ENCODE measurements at regions not wholly inside any gene's neighbourhood (a gene's known extent, or its start where the extent isn't known, plus 50 kb on each side); places are given as distances from the start of the nearest gene placed in this dataset.
"Not testable (repeated sequence)": the region's sequence is repeated elsewhere in the genome, so short reads cannot be mapped to it uniquely, and the experiment has no call there.

- FAIRE-seq, result no peak
These were observed 879.5 kb downstream of the SORCS1 start for GRCh38 chr10:106284802-106285587.

- FAIRE-seq, result no peak
These were observed 883.5 kb downstream of the SORCS1 start for GRCh38 chr10:106280896-106281460.

GRCh38 chr10:106278383-106278782 lies 886.1 kb downstream of the SORCS1 start:
- FAIRE-seq, result no peak

- FAIRE-seq, result no peak
These were observed 893.3 kb downstream of the SORCS1 start for GRCh38 chr10:106271237-106271636.

- FAIRE-seq, result no peak
These were observed 896.5 kb downstream of the SORCS1 start for GRCh38 chr10:106268000-106268399.

GRCh38 chr10:106267591-106267990 lies 896.9 kb downstream of the SORCS1 start:
- no peak for FAIRE-seq

- not testable (repeated sequence) for FAIRE-seq
These were observed 907.1 kb downstream of the SORCS1 start for GRCh38 chr10:106257432-106257831.

- FAIRE-seq, result no peak
These were observed 909.3 kb downstream of the SORCS1 start for GRCh38 chr10:106255111-106255678.

- no peak for FAIRE-seq
These were observed 910.4 kb downstream of the SORCS1 start for GRCh38 chr10:106254071-106254470.

- FAIRE-seq, result no peak
These were observed 912.0 kb downstream of the SORCS1 start for GRCh38 chr10:106252541-106252940.

GRCh38 chr10:106251573-106251972 lies 912.9 kb downstream of the SORCS1 start:
- FAIRE-seq, result no peak

GRCh38 chr10:106242301-106242700 lies 922.2 kb downstream of the SORCS1 start:
- FAIRE-seq, result no peak

- no peak for FAIRE-seq
These were observed 937.7 kb downstream of the SORCS1 start for GRCh38 chr10:106226828-106227227.

GRCh38 chr10:106226142-106226541 lies 938.4 kb downstream of the SORCS1 start:
- FAIRE-seq, result no peak

- FAIRE-seq, result no peak
These were observed 939.8 kb downstream of the SORCS1 start for GRCh38 chr10:106224676-106225075.

GRCh38 chr10:106217627-106218026 lies 946.9 kb downstream of the SORCS1 start:
- FAIRE-seq, result no peak

GRCh38 chr10:106216085-106216484 lies 948.4 kb downstream of the SORCS1 start:
- no peak for FAIRE-seq

GRCh38 chr10:106214243-106214642 lies 950.3 kb downstream of the SORCS1 start:
- FAIRE-seq, result no peak

- no peak for FAIRE-seq
These were observed 951.0 kb downstream of the SORCS1 start for GRCh38 chr10:106213493-106213892.

- FAIRE-seq, result no peak
These were observed 966.2 kb downstream of the SORCS1 start for GRCh38 chr10:106198275-106198674.

- no peak for FAIRE-seq
These were observed 975.2 kb downstream of the SORCS1 start for GRCh38 chr10:106189292-106189691.

- FAIRE-seq, result no peak
These were observed 978.6 kb downstream of the SORCS1 start for GRCh38 chr10:106185951-106186350.

- FAIRE-seq, result no peak
These were observed 981.5 kb downstream of the SORCS1 start for GRCh38 chr10:106183041-106183440.

GRCh38 chr10:106182542-106182941 lies 982.0 kb downstream of the SORCS1 start:
- no peak for FAIRE-seq
